Endothelial cell of umbilical vein (primary cell): ENCODE measurements at regions not wholly inside any gene's neighbourhood (a gene's known extent, or its start where the extent isn't known, plus 50 kb on each side); places are given as distances from the start of the nearest gene placed in this dataset.

ENCODE experiments used
- EZH2 ChIP-seq: IDR thresholded peaks from 2 replicates; pipeline ENCODE4 v1.6.1; 2012; ENCODE audit warnings: borderline replicate concordance, low read depth, mild to moderate bottlenecking, moderate library complexity, low read length, inconsistent platforms; ENCODE audit not compliant: severe bottlenecking
- JUN ChIP-seq: IDR thresholded peaks from 2 replicates; pipeline ENCODE4 v1.6.1; 2011; ENCODE audit warnings: borderline replicate concordance, low read depth; ENCODE audit not compliant: insufficient read length, insufficient read depth
- POLR2A ChIP-seq: IDR thresholded peaks from 2 replicates; pipeline ENCODE4 v1.6.1; 2012; ENCODE audit warnings: low read depth, mild to moderate bottlenecking, control low read depth, low read length
- POLR2AphosphoS5 ChIP-seq: IDR thresholded peaks from 2 replicates; pipeline ENCODE4 v1.6.1; 2012; ENCODE audit warnings: low read depth, mild to moderate bottlenecking, control low read depth, low read length, moderate library complexity; ENCODE audit not compliant: insufficient read depth
- TF ChIP-seq, protein P1 (sequence below): IDR thresholded peaks from 2 replicates; pipeline ENCODE4 v1.6.1; 2011; ENCODE audit not compliant: insufficient read depth, insufficient read length
- TF ChIP-seq, protein P2 (sequence below), 2 donors: IDR thresholded peaks; 1 replicate in 1 of 2; 2 replicates in 1 of 2; pipeline ENCODE4 v1.5.1; 2011; ENCODE audit warnings: low read length in 2 of 2, mild to moderate bottlenecking in 2 of 2, moderate library complexity in 2 of 2, control low read depth in 1 of 2, inconsistent platforms in 1 of 2, low read depth in 1 of 2; ENCODE audit not compliant: insufficient read depth in 1 of 2; ENCODE audit errors: extremely low read depth in 1 of 2

DNA sequence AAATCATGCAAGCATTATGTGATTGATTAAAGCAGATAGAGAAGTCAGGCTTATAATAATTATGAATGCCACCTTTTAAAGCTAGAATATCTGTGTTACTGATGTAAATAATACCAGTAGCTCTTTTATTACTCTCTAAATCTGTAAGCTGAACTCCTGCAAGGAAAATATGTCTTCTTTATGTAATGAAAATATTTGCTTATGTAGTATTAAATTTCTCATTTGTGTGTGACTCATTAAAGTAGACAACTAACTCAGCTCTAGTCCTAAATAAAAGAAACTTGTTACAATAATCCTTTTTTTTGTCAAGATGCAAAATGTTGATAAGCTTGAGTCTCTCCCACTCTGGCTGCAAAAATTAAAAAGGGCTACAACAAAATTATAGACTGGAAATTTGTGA, 137.7 kb upstream of the FAT1 start:
- no peak for TF ChIP-seq POLR2A
- no peak for TF ChIP-seq POLR2AphosphoS5
- no peak for TF ChIP-seq EZH2
- TF ChIP-seq, protein P1, sequence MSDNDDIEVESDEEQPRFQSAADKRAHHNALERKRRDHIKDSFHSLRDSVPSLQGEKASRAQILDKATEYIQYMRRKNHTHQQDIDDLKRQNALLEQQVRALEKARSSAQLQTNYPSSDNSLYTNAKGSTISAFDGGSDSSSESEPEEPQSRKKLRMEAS = no peak
- TF ChIP-seq, protein P2, sequence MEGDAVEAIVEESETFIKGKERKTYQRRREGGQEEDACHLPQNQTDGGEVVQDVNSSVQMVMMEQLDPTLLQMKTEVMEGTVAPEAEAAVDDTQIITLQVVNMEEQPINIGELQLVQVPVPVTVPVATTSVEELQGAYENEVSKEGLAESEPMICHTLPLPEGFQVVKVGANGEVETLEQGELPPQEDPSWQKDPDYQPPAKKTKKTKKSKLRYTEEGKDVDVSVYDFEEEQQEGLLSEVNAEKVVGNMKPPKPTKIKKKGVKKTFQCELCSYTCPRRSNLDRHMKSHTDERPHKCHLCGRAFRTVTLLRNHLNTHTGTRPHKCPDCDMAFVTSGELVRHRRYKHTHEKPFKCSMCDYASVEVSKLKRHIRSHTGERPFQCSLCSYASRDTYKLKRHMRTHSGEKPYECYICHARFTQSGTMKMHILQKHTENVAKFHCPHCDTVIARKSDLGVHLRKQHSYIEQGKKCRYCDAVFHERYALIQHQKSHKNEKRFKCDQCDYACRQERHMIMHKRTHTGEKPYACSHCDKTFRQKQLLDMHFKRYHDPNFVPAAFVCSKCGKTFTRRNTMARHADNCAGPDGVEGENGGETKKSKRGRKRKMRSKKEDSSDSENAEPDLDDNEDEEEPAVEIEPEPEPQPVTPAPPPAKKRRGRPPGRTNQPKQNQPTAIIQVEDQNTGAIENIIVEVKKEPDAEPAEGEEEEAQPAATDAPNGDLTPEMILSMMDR (IDR thresholded peaks at IDR 0.05; ENCODE audit: extremely low read depth in 1 of 2, insufficient read depth in 1 of 2, low read depth in 1 of 2, low read length in 2 of 2) = no peak
- TF ChIP-seq JUN = no peak
